IMR-90 (cell line): ENCODE measurements at regions not wholly inside any gene's neighbourhood (a gene's known extent, or its start where the extent isn't known, plus 50 kb on each side); places are given as distances from the start of the nearest gene placed in this dataset.

Experiments
- ATAC-seq: fragments of 200-7000 bp; cut with Tn5 transposase; 2 replicates; pipeline ENCODE4 v1.9.1; 2020; ENCODE audit warnings: low read depth, mild to moderate bottlenecking, moderate library complexity
- BruUV-seq: library from RNA; stranded (reverse); fragments of 400-500 nt; replicated peaks from 2 replicates; lab custom pipeline; 2021; lab: Mats Ljungman, UMichigan
- CTCF ChIA-PET: fragments of 300-600 bp; formaldehyde crosslinking; extraction: SDS; loops from one replicate; lab custom pipeline; 2021; ENCODE audit warnings: antibody characterized with exemption; lab: Yijun Ruan, JAX
- POLR2A ChIA-PET: fragments of 300-600 bp; sonication (Branson Sonifier 250); formaldehyde crosslinking; loops from one replicate; lab custom pipeline; 2022; ENCODE audit warnings: antibody characterized with exemption; ENCODE audit not compliant: unreplicated experiment; lab: Charles Lee
- DNase-seq: peaks from one replicate; pipeline ENCODE4 v3.0.0; 2013
- H2AFZ ChIP-seq: replicated peaks from 2 replicates; pipeline ENCODE3; 2013; ENCODE audit warnings: low read length, mild to moderate bottlenecking; ENCODE audit not compliant: poor library complexity
- H2AK5ac ChIP-seq: 2 replicates; pipeline ENCODE4 v1.6.1; 2013; ENCODE audit warnings: low read depth, low read length, inconsistent platforms
- H2AK9ac ChIP-seq: replicated peaks from 2 replicates; pipeline ENCODE3; 2013; ENCODE audit warnings: mild to moderate bottlenecking, low read depth, low read length, moderate library complexity; ENCODE audit not compliant: poor library complexity
- H2BK120ac ChIP-seq: 2 replicates; pipeline ENCODE4 v1.6.1; 2013; ENCODE audit warnings: low read depth, low read length, inconsistent platforms
- H2BK15ac ChIP-seq: 3 replicates; pipeline ENCODE4 v1.6.1; 2013; ENCODE audit warnings: low read depth, low read length, inconsistent platforms
- H2BK20ac ChIP-seq: 2 replicates; pipeline ENCODE4 v1.6.1; 2013; ENCODE audit warnings: low read depth, mild to moderate bottlenecking, inconsistent platforms, low read length, moderate library complexity
- H2BK5ac ChIP-seq: 2 replicates; pipeline ENCODE4 v1.6.1; 2013; ENCODE audit warnings: mild to moderate bottlenecking, low read depth, low read length, inconsistent platforms; ENCODE audit not compliant: poor library complexity, severe bottlenecking
- H3K14ac ChIP-seq: replicated peaks from 2 replicates; pipeline ENCODE4 v1.6.1; 2013; ENCODE audit warnings: low read depth, low read length, inconsistent platforms
- H3K18ac ChIP-seq: 2 replicates; pipeline ENCODE4 v1.6.1; 2013; ENCODE audit warnings: low read depth, low read length, control low read depth
- H3K23ac ChIP-seq: 2 replicates; pipeline ENCODE4 v1.6.1; 2013; ENCODE audit warnings: low read depth, low read length, inconsistent platforms
- H3K27ac ChIP-seq: 2 replicates; pipeline ENCODE4 v1.5.1; 2013; ENCODE audit warnings: mild to moderate bottlenecking, control low read depth, low read length; ENCODE audit not compliant: insufficient read depth
- H3K27me3 ChIP-seq: 2 replicates; pipeline ENCODE4 v1.6.1; 2013; ENCODE audit warnings: low read length; ENCODE audit not compliant: control insufficient read depth, insufficient read depth
- H3K36me3 ChIP-seq: 2 replicates; pipeline ENCODE4 v1.6.1; 2013; ENCODE audit warnings: low read length, mixed read lengths; ENCODE audit not compliant: control insufficient read depth, insufficient read depth
- H3K4ac ChIP-seq: 2 replicates; pipeline ENCODE4 v1.6.1; 2013; ENCODE audit warnings: low read depth, low read length, inconsistent platforms
- H3K4me1 ChIP-seq: 2 replicates; pipeline ENCODE4 v1.6.1; 2013; ENCODE audit warnings: low read length, mixed read lengths; ENCODE audit not compliant: control insufficient read depth, insufficient read depth
- H3K4me2 ChIP-seq: 2 replicates; pipeline ENCODE4 v1.6.1; 2013; ENCODE audit warnings: low read depth, mild to moderate bottlenecking, control low read depth, low read length, moderate library complexity
- H3K4me3 ChIP-seq: 2 replicates; pipeline ENCODE4 v1.5.1; 2013; ENCODE audit warnings: low read depth, mild to moderate bottlenecking, control low read depth, low read length, moderate library complexity; ENCODE audit not compliant: insufficient read depth
- H3K56ac ChIP-seq: 2 replicates; pipeline ENCODE4 v1.6.1; 2013; ENCODE audit warnings: low read length, inconsistent platforms; ENCODE audit not compliant: insufficient read depth; ENCODE audit errors: extremely low read depth
- H3K79me1 ChIP-seq, 2 experiments: 2 replicates each; pipeline ENCODE4 v1.6.1; 2013; ENCODE audit warnings: low read length in 2 of 2, inconsistent platforms in 1 of 2, low read depth in 1 of 2
- H3K9ac ChIP-seq: 2 replicates; pipeline ENCODE4 v1.6.1; 2013; ENCODE audit warnings: low read depth, low read length, control low read depth
- H3K9me1 ChIP-seq: 2 replicates; pipeline ENCODE4 v1.6.1; 2013; ENCODE audit warnings: low read length, inconsistent platforms; ENCODE audit not compliant: insufficient read depth
- H3K9me3 ChIP-seq: 2 replicates; pipeline ENCODE4 v1.6.1; 2013; ENCODE audit warnings: low read length; ENCODE audit not compliant: control insufficient read depth, insufficient read depth
- H4K20me1 ChIP-seq: 2 replicates; pipeline ENCODE4 v1.6.1; 2013; ENCODE audit warnings: low read length, inconsistent platforms; ENCODE audit not compliant: insufficient read depth
- H4K5ac ChIP-seq: 2 replicates; pipeline ENCODE4 v1.6.1; 2013; ENCODE audit warnings: mild to moderate bottlenecking, low read depth, low read length, control low read depth
- H4K8ac ChIP-seq, 2 experiments: 2 replicates each; pipeline ENCODE4 v1.6.1; 2013; ENCODE audit warnings: low read depth in 2 of 2, low read length in 2 of 2, control low read depth in 1 of 2, inconsistent platforms in 1 of 2
- H4K91ac ChIP-seq: 2 replicates; pipeline ENCODE4 v1.6.1; 2013; ENCODE audit warnings: low read depth, low read length, inconsistent platforms; ENCODE audit not compliant: insufficient read depth
- BHLHE40 ChIP-seq: fragments of 150-350 bp; IDR thresholded peaks from 2 replicates; pipeline ENCODE4 v1.6.1; 2016; ENCODE audit warnings: mild to moderate bottlenecking, low read depth, low read length
- CEBPB ChIP-seq: IDR thresholded peaks from 2 replicates; pipeline ENCODE4 v1.6.1; 2012; ENCODE audit warnings: low read depth, low read length, improper control_type of control experiment
- CHD1 ChIP-seq: IDR thresholded peaks from 2 replicates; pipeline ENCODE4 v1.6.1; 2012; ENCODE audit warnings: low read depth, low read length, improper control_type of control experiment
- FOS ChIP-seq: fragments of 150-350 bp; IDR thresholded peaks from 2 replicates; pipeline ENCODE4 v1.6.1; 2016; ENCODE audit warnings: low read depth, low read length
- MXI1 ChIP-seq: IDR thresholded peaks from 2 replicates; pipeline ENCODE4 v1.6.1; 2012; ENCODE audit warnings: low read depth, mild to moderate bottlenecking, low read length, moderate library complexity, borderline replicate concordance
- POLR2A ChIP-seq: IDR thresholded peaks from 2 replicates; pipeline ENCODE4 v1.6.1; 2012; ENCODE audit warnings: mild to moderate bottlenecking, low read depth, low read length
- RCOR1 ChIP-seq: IDR thresholded peaks from 2 replicates; pipeline ENCODE4 v1.6.1; 2012; ENCODE audit warnings: mild to moderate bottlenecking, low read length, improper control_type of control experiment; ENCODE audit not compliant: insufficient replicate concordance
- RFX5 ChIP-seq: IDR thresholded peaks from 2 replicates; pipeline ENCODE4 v1.8.0; 2012; ENCODE audit warnings: low read depth, mild to moderate bottlenecking, low read length, moderate library complexity
- WGBS, 2 experiments: methylation state at CpG; one replicate each; pipeline versions ENCODE4 v1.1.5 to v1.1.7; 2013; ENCODE audit warnings: missing lambda C conversion rate in 2 of 2; ENCODE audit not compliant: insufficient read length in 1 of 2; ENCODE audit errors: extremely low coverage in 2 of 2; 5-methylcytosine and 5-hydroxymethylcytosine counted together
- dilution Hi-C: fragments of 300-500 bp; cut with HindIII; formaldehyde crosslinking; loops from one replicate; pipeline ENCODE4 v1.14.3; 2018; ENCODE audit warnings: low sequenced_read_pairs; ENCODE audit not compliant: unreplicated experiment
- in situ Hi-C: fragments of 300-500 bp; cut with MboI; formaldehyde crosslinking; loops from 3 replicates; pipeline ENCODE4 v1.14.3; 2019; ENCODE audit warnings: low sequenced_read_pairs, inconsistent platforms, mixed read lengths
- intact Hi-C: fragments of 100-400 bp; cut with micrococcal nuclease; formaldehyde crosslinking; loops from 2 replicates; pipeline ENCODE4 v1.10.0; 2022
- TF ChIP-seq, protein P1 (sequence below): fragments of 150-350 bp; IDR thresholded peaks from 2 replicates; pipeline ENCODE4 v1.6.1; 2017; ENCODE audit warnings: mild to moderate bottlenecking, antibody characterized with exemption, low read length, low read depth

DNA sequence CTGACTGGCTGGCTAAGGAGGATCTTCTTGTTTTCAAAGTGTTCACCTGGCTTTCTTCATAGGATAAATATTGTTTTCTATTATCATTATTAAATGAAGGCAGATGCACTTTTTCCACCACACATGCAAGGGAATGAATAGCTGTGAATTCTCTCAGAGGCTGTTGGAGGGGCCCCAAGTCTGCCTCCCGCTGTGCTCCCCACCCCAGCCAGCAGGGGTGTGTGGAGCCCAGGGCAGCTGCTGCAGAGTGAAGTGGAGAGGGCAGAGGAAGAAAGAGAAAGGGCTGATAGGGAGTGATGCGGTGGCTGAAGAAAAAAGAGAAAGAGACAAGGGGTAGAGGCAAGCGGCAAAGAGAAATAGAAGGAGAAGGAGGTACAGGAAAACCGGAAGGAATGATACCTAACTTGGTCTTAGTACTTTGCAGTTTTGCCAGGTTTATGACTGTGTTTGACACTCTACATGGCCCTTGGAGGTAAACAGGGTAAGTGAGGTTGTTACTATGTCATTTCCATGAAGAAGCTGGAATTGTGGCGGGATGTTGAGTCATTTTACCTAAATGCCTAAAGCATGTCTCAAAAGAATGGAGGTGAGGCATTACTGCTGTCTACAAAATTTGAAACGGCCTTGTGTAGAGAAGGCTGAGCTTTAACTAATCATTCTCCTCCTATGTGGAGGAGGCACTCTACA, 145.7 kb upstream of the B3GAT1 start:
- Histone ChIP-seq H2AK5ac (no peak overlapping the region), H3K14ac (no peak overlapping the region), H3K79me1 (no peaks in the 10 kb centered on the region), H3K23ac (no peak overlapping the region), H4K91ac (no peak overlapping the region), H2BK20ac (no peak overlapping the region), H2AFZ (no peak overlapping the region), H3K4me3 (no peak overlapping the region), H2BK5ac (no peak overlapping the region), H3K27ac (no peak overlapping the region), H3K36me3 (no peaks in the 10 kb centered on the region), H3K27me3 (no peaks in the 10 kb centered on the region), H4K8ac (no peak overlapping the region), H3K4ac (no peak overlapping the region), H3K9me3 (peaks cover 45% of the 10 kb centered on the region), H3K4me2 (no peak overlapping the region), H3K9ac (no peak overlapping the region), H3K56ac (no peak overlapping the region), H2AK9ac (no peak overlapping the region), H4K5ac (no peak overlapping the region), H4K20me1 (no peaks in the 10 kb centered on the region), H3K4me1 (no peaks in the 10 kb centered on the region), H2BK15ac (no peak overlapping the region), H3K18ac (no peak overlapping the region), H2BK120ac (no peak overlapping the region), H3K9me1 (no peaks in the 10 kb centered on the region)
- CTCF ChIA-PET = no interaction called here
- TF ChIP-seq POLR2A (no peak), RFX5 (no peak), MXI1 (no peak), CHD1 (no peak), BHLHE40 (no peak), RCOR1 (no peak), CEBPB (no peak), FOS (no peak)
- TF ChIP-seq, protein P1, sequence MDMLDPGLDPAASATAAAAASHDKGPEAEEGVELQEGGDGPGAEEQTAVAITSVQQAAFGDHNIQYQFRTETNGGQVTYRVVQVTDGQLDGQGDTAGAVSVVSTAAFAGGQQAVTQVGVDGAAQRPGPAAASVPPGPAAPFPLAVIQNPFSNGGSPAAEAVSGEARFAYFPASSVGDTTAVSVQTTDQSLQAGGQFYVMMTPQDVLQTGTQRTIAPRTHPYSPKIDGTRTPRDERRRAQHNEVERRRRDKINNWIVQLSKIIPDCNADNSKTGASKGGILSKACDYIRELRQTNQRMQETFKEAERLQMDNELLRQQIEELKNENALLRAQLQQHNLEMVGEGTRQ = no peak
- no TSS peak for BruUV-seq
- intact Hi-C loops (no loop called here), dilution Hi-C loops (no loop called here), in situ Hi-C loops (no loop called here)
- ATAC-seq = no peak
- 63% methylated on average over 3 of the region's 6 CpGs; no CpG with 5 or more reads in 1 of the 2 experiments for WGBS, 2 experiments
- no peak for DNase-seq
- POLR2A ChIA-PET = no interaction called here
